ENCODE measurements at regions not wholly inside any gene's neighbourhood (a gene's known extent, or its start where the extent isn't known, plus 50 kb on each side); places are given as distances from the start of the nearest gene placed in this dataset.

DNA sequence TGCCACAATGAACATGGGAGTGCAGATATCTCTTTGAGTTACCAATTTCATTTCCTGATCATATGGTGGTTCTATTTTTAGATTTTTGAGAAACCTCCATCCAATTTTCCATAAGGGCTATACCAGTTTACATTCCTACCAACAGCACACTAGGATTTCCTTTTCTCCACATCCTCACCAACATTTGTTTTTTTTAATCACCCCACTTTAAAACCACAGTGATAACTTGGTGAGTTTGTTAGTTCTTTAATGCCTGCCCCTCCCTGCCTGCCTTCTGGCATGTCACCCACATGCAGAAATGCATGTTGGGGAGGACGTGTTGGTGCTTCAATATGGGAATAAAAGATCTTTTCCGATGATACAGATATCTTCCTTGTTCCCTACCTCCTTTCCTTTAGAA is 167.9 kb downstream of the CAND1 start:
- TF ChIP-seq, protein P1, sequence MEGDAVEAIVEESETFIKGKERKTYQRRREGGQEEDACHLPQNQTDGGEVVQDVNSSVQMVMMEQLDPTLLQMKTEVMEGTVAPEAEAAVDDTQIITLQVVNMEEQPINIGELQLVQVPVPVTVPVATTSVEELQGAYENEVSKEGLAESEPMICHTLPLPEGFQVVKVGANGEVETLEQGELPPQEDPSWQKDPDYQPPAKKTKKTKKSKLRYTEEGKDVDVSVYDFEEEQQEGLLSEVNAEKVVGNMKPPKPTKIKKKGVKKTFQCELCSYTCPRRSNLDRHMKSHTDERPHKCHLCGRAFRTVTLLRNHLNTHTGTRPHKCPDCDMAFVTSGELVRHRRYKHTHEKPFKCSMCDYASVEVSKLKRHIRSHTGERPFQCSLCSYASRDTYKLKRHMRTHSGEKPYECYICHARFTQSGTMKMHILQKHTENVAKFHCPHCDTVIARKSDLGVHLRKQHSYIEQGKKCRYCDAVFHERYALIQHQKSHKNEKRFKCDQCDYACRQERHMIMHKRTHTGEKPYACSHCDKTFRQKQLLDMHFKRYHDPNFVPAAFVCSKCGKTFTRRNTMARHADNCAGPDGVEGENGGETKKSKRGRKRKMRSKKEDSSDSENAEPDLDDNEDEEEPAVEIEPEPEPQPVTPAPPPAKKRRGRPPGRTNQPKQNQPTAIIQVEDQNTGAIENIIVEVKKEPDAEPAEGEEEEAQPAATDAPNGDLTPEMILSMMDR (IDR thresholded peaks at IDR 0.05), result no peak
- no peaks in the 10 kb centered on the region for H3K27me3 ChIP-seq
- intact Hi-C loops (cut with DNase I; ENCODE audit: low total_unique reads), result loop anchor here (10.0 kb wide), 1 partner anchor 508 kb away; no protein-coding TSS in a partner anchor

DNA sequence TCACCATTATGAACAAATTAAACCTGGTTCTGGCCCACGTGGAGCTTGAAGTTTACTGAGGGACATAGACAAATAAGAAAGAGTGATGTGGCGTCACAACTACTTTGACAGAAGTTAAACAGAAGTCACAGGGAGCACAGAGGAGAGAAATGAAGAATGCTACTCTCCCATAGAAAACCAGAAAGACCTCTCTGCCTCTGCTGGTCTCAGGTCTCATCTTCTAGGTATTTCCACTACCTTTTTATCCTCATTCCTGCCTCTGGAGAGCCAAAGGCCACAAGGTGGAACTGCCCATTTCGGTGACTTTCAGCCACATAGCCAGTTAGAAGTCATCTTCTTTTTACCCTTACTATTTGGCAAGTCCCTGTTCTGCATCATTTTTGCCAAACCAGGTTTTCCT is 170.5 kb downstream of the CAND1 start:
- Histone ChIP-seq H3K27me3 (no peaks in the 10 kb centered on the region), H3K4me3 (no peak overlapping the region), H3K9me3 (no peaks in the 10 kb centered on the region), H3K27ac (no peak overlapping the region), H3K36me3 (no peaks in the 10 kb centered on the region), H3K4me1 (peaks cover 0 to 29% (median 15%) of the 10 kb centered on the region in 4 donors)
- TF ChIP-seq, protein P1 (IDR thresholded peaks at IDR 0.05), result no peak
- intact Hi-C loops (cut with DNase I; ENCODE audit: low total_unique reads), result loop anchor here (2.0 to 10.0 kb wide), 4 partner anchors 85 to 505 kb away; partner anchors contain the start of gene DYRK2
- no peak for DNase-seq

More for the DNA sequence above, 167.9 kb downstream of the CAND1 start:
- Histone ChIP-seq H3K4me1 (peaks cover 0 to 39% (median 21%) of the 10 kb centered on the region in 4 donors), H3K9me3 (no peaks in the 10 kb centered on the region), H3K27ac (no peak overlapping the region), H3K36me3 (no peaks in the 10 kb centered on the region), H3K4me3 (no peak overlapping the region)
- no peak for DNase-seq

DNA sequence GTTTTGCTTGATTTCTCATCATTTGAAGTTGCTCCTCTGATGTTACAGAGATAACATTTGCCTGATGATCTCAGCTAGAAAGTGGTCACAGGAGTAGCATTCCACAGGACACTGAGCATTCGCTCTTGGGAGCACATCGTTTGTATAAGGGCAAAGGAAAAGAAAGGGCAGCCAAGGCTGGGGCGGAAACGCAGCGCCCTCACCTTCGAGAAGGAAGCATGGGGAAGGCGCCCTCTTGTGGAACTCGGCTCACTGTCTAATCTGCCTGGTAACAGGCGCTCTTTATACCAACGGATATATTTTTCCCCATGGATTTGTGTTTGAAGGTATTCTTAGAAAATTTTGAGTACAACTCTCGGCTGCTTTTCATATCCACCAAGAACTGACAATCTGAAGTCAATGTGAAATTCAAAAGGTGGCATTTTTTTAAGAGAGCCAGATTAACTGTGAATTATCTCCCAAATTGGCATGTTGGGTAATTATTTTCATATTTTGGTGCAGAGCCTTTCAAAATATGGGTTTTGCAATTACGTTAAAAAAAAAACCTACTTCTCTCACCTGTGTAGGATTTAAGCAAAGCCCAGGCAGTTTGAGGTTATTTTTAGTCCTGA is 172.7 kb downstream of the CAND1 start:
- intact Hi-C loops (cut with DNase I; ENCODE audit: low total_unique reads), result loop anchor here (2.0 to 10.0 kb wide), 3 partner anchors 87 to 203 kb away; partner anchors contain the start of gene DYRK2
- Histone ChIP-seq H3K4me1 (peaks cover 0 to 14% (median 3%) of the 10 kb centered on the region in 4 donors), H3K27me3 (no peaks in the 10 kb centered on the region), H3K36me3 (no peaks in the 10 kb centered on the region), H3K9me3 (no peaks in the 10 kb centered on the region), H3K27ac (peak overlapping the region; percentile 26 to 35), H3K4me3 (peak overlapping the region in 1 of 2 donors; percentile 2)
- peak; percentile 90 to 91 for DNase-seq
- TF ChIP-seq, protein P1 (IDR thresholded peaks at IDR 0.05), result peak; percentile 70 to 84

DNA sequence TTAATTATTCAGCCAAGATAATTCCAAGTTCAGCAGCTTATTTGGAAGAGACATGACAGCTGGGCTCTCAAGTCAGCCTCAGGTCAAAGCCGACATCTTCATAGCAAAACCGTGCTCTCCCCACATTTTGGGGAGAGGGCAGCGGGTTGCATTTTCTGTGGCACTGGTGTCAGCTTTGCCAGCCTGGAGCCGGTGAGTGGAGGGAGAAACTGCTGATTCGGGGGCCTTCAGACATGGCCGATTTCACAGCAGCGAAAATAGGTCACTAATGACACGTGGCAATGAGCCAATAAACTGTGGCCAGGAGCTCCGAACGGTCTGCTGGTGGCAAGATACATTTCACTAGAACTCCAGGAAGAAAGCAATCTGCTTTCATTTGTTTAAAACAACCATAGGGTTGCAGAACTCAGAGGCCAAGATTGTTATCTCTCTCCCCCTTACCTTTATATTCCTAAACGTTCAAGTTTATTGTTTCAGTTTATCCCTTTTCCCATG is 173.2 kb downstream of the CAND1 start:
- no peaks in the 10 kb centered on the region for H3K36me3 ChIP-seq
- intact Hi-C loops (cut with DNase I; ENCODE audit: low total_unique reads), result loop anchor here (10.0 kb wide), 2 partner anchors 168 to 202 kb away; partner anchors contain the start of gene DYRK2
- peaks cover 0 to 14% (median 3%) of the 10 kb centered on the region in 4 donors for H3K4me1 ChIP-seq
- H3K27ac ChIP-seq, result peak overlapping the region in 1 of 2 donors; percentile 35
- H3K4me3 ChIP-seq, result no peak overlapping the region
- TF ChIP-seq, protein P1 (IDR thresholded peaks at IDR 0.05), result no peak
- no peaks in the 10 kb centered on the region for H3K27me3 ChIP-seq
- no peak for DNase-seq
- H3K9me3 ChIP-seq, result no peaks in the 10 kb centered on the region

DNA sequence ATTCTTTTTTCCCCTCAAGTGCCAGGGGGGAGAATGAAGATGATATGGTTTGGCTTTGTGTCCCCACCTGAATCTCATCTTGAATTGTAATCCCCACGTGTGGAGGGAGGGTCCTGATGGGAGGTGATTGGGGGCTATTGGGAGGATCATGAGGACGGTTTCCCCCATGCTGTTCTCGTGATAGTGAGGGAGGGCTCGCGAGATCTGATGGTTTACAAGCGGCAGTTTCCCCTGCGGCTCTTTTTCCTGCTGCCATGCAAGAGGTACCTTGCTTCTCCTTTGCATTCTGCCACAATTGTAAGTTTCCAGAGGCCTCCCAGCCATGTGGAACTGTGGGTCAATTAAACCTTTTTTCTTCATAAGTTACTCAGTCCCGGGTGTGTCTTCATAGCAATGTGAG is 173.7 kb downstream of the CAND1 start:
- H3K9me3 ChIP-seq, result no peaks in the 10 kb centered on the region
- H3K4me1 ChIP-seq, result peaks cover 0 to 14% (median 3%) of the 10 kb centered on the region in 4 donors
- H3K36me3 ChIP-seq, result no peaks in the 10 kb centered on the region
- H3K27me3 ChIP-seq, result no peaks in the 10 kb centered on the region
- no peak for DNase-seq
- TF ChIP-seq, protein P1 (IDR thresholded peaks at IDR 0.05), result no peak
- H3K4me3 ChIP-seq, result no peak overlapping the region
- intact Hi-C loops (cut with DNase I; ENCODE audit: low total_unique reads), result loop anchor here (10.0 kb wide), 2 partner anchors 168 to 202 kb away; partner anchors contain the start of gene DYRK2
- H3K27ac ChIP-seq, result no peak overlapping the region

Measured in tibial artery (tissue), 4 donors.